IMR-90 (cell line): ENCODE measurements at regions not wholly inside any gene's neighbourhood (a gene's known extent, or its start where the extent isn't known, plus 50 kb on each side); places are given as distances from the start of the nearest gene placed in this dataset.

Experiments
- CEBPB ChIP-seq: IDR thresholded peaks from 2 replicates; pipeline ENCODE4 v1.6.1; 2012; ENCODE audit warnings: low read depth, low read length, improper control_type of control experiment
- CHD1 ChIP-seq: IDR thresholded peaks from 2 replicates; pipeline ENCODE4 v1.6.1; 2012; ENCODE audit warnings: low read depth, low read length, improper control_type of control experiment
- CTCF ChIP-seq: conservative IDR thresholded peaks from 2 replicates; pipeline ENCODE4 v1.5.1; 2012; ENCODE audit warnings: mild to moderate bottlenecking, low read depth, low read length, improper control_type of control experiment
- MAFK ChIP-seq: IDR thresholded peaks from 2 replicates; pipeline ENCODE4 v1.6.1; 2012; ENCODE audit warnings: low read depth, low read length, improper control_type of control experiment
- MAZ ChIP-seq: IDR thresholded peaks from 2 replicates; pipeline ENCODE4 v1.6.1; 2012; ENCODE audit warnings: low read depth, mild to moderate bottlenecking, low read length, improper control_type of control experiment, moderate library complexity, borderline replicate concordance
- POLR2A ChIP-seq: IDR thresholded peaks from 2 replicates; pipeline ENCODE4 v1.6.1; 2012; ENCODE audit warnings: mild to moderate bottlenecking, low read depth, low read length
- RAD21 ChIP-seq: IDR thresholded peaks from 2 replicates; pipeline ENCODE4 v1.6.1; 2012; ENCODE audit warnings: low read length, improper control_type of control experiment
- RCOR1 ChIP-seq: IDR thresholded peaks from 2 replicates; pipeline ENCODE4 v1.6.1; 2012; ENCODE audit warnings: mild to moderate bottlenecking, low read length, improper control_type of control experiment; ENCODE audit not compliant: insufficient replicate concordance
- RFX5 ChIP-seq: IDR thresholded peaks from 2 replicates; pipeline ENCODE4 v1.8.0; 2012; ENCODE audit warnings: low read depth, mild to moderate bottlenecking, low read length, moderate library complexity
- SMC3 ChIP-seq: fragments of 150-350 bp; IDR thresholded peaks from 2 replicates; pipeline ENCODE4 v1.6.1; 2016; ENCODE audit warnings: low read depth, mild to moderate bottlenecking, antibody characterized with exemption, low read length, moderate library complexity
- TF ChIP-seq, protein P1 (sequence below): fragments of 150-350 bp; IDR thresholded peaks from 2 replicates; pipeline ENCODE4 v1.6.1; 2017; ENCODE audit warnings: mild to moderate bottlenecking, antibody characterized with exemption, low read length, low read depth

GRCh38 chr20:18984238-18985200, 170.9 kb downstream of the SCP2D1 start:
- TF ChIP-seq CTCF (no peak), POLR2A (no peak), MAZ (no peak), RCOR1 (no peak), MAFK (no peak), RAD21 (no peak), CHD1 (no peak), RFX5 (no peak), CEBPB (no peak), SMC3 (no peak)
- TF ChIP-seq, protein P1, sequence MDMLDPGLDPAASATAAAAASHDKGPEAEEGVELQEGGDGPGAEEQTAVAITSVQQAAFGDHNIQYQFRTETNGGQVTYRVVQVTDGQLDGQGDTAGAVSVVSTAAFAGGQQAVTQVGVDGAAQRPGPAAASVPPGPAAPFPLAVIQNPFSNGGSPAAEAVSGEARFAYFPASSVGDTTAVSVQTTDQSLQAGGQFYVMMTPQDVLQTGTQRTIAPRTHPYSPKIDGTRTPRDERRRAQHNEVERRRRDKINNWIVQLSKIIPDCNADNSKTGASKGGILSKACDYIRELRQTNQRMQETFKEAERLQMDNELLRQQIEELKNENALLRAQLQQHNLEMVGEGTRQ: no peak
